Stimulated activated CD4-positive, alpha-beta T cell treated with anti-CD3 and anti-CD28 coated beads, Interleukin-1b, Interleukin-23, amount 100 ng/mL, for 24 hours (primary cell): ENCODE measurements at regions not wholly inside any gene's neighbourhood (a gene's known extent, or its start where the extent isn't known, plus 50 kb on each side); places are given as distances from the start of the nearest gene placed in this dataset.

Source experiments
- DNase-seq, 4 experiments: peaks; one replicate each; pipeline ENCODE4 v3.0.0-alpha.2; 2020; ENCODE audit warnings: low read depth in 4 of 4, low spot score in 1 of 4

DNA sequence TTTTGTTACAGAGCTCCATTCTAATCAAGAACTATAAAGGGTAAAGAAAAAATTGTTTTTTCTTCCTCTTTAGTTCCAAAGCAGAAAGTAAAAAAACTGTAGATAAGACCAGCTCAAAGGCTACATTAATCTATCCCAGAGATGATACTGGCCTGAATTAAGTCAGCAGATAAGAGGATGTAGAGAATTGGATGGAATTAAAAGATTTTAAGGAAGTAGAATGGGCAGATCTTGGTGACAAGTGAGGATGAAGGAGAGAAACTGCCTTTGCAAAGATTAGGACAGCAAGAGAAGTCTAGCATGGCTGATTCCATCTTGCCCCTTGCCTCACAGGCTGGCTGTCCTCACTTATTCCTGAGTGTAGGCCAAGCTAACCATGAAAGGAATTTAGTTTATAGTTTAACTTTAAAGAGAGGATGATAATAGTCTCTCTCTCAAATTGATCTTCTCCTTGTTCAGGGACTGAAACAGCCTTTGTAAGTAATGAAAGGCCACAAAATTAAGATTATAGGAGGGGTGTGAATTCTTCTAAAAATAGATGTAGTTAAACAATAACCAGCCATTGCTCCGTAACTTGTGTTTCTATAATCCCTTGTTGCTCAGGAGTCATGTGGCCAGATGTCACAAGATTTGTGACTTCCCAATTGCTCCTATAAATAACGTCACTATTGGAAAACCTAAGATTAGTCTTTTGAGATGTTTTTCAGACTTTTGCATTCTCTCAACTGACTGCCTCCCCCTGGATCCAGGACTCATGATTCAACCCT, 265.0 kb upstream of the USP24 start:
- DNase-seq, result no peak

DNA sequence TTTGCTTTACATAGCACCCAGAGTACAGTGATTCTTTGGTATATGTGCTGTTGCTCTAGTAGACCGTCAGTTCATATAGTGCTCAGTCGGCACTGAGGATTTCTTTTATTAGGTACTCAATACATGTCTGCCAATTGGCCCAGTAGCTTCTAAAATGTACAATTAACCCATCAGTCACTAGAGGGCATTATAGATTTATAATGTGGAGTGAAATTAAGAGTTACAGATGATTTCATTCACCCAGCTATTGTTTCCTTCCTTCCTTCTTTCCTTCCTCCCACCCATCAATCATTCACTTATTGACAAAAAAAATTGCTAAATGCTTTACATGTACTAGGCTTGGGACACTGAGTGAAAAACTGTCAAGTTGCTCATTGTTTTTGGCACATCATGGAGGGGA, 263.6 kb upstream of the USP24 start:
- DNase-seq, result no peak

- no peak for DNase-seq
Observed at GRCh38 chr1:55477953-55478352, 262.8 kb upstream of the USP24 start.

DNA sequence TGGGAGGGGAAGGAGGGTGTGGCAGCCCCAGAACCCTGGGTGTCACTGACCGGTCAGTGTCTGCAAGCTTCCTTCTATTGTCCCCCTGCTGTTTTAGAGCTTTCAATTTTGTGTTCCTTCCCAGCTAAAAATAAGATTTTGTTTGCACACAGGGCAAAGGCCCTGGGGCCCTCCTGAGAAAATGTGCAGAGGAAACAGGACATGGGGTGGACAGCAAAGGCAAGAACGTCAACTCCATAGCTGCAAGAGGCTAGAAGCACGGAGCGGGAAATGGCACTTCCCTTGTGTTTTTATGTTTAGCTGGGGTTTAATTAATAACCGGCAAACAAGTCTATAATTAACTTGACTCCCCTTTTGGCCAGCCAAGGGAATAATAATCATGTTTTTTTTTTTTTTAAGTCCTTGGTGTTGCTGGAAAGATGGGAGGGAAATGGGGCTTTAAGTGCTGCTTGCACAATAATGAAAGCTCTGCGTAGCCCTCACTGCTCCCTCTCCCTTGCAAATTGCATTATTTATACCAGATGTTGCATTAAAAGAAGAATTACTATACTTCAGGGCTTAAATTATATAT, 261.4 kb upstream of the USP24 start:
- DNase-seq, result no peak

GRCh38 chr1:55474168-55474786, 259.1 kb upstream of the USP24 start:
- no peak for DNase-seq

DNA sequence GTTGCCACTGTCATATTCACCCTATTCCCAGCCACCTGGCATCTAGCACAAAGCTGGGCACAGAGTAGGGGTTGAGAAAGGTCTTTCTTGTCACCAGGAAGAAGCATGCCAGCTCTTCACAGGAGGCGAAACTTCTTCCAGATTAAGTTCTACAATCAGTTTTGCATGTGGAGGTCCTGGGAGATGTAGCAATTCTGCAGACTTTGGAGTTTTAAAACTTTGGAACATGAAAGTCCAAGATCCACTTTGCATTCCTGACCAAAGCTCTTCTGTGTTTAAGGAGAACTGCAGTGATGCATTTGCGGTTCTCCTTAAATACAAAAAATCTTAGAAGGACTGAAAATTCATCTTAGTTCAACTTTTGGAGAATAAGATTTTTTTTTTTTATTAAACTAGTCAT, 258.5 kb upstream of the USP24 start:
- DNase-seq, result no peak

DNA sequence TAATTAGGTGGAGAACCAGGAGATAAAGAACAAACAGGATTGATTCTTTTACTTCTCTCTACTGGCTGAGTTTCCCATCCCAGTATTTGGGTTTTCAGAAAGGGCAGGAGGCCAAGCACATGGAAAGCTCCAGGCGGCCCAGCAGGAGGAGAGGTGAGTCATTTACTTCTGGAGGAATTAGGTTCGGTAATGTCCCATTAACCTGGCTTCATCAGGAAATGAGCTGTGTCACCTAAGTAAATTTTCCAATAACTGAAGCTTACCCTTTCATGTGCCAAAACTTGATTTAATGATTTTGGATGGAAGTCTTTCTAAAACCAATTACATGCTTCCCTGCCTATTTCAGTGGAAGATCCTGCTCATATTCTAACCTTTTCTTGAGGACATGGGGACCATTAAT, 257.6 kb upstream of the USP24 start:
- DNase-seq, result no peak

DNA sequence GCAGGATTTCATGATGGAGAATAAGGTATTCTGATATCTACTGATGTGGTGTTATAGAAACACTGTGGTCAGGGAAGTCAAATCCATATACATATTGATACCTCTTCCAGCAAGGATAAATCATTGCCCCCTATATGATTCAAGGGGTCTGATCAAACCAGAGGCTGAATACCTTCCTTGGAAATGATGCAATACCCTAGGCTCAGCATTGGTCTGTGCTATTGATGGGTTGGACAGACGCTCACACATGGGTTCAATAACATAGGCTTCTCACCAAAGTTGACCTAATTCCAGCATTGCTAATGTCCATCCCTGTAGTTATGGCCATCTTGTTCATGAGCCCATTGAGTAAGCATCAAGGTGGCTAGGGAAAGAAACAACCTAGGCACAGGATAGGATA, 257.0 kb upstream of the USP24 start:
- no peak for DNase-seq

GRCh38 chr1:55468142-55468795, 253.1 kb upstream of the USP24 start:
- no peak for DNase-seq

DNA sequence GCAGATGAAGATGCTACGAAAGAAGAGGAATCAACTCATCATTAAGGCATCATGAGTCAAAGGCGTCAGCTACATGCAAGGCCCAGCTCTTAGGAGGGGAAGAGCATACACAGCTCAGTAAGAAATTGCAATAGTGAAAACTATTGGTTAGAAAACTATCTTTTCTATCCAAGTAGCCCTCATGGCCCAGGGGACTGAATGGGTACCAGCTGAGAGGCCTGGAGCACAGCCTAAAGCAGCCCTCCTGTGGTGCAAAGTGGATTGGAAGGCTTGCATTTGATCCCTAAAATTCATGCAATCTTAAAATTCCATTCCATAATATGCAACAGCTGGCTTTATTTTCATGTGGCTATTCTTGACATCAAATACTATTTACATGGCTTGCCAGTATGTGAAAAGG, 251.8 kb upstream of the USP24 start:
- DNase-seq, result no peak

- DNase-seq, result no peak
Observed at GRCh38 chr1:55466373-55466772, 251.2 kb upstream of the USP24 start.

GRCh38 chr1:55464550-55464949, 249.4 kb upstream of the USP24 start:
- no peak for DNase-seq

GRCh38 chr1:55463814-55464475, 248.8 kb upstream of the USP24 start:
- no peak for DNase-seq

DNA sequence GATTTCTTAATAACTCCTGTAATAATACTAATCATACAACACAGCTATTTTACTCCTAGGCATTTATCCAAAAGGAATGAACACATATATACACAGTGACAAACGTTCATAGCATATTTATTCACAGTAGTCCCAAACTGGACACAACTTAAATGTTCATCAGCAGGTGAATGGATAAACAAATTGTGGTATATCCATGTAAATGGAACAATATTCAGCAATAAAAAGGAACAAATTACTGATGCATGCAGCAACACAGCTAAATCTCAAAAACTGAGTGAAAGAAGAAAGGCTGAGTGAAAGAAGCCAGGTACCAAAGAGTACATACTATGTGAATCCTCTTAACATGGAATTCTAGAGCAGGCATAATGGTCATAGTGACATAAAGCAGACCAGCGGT, 242.7 kb upstream of the USP24 start:
- no peak for DNase-seq

DNA sequence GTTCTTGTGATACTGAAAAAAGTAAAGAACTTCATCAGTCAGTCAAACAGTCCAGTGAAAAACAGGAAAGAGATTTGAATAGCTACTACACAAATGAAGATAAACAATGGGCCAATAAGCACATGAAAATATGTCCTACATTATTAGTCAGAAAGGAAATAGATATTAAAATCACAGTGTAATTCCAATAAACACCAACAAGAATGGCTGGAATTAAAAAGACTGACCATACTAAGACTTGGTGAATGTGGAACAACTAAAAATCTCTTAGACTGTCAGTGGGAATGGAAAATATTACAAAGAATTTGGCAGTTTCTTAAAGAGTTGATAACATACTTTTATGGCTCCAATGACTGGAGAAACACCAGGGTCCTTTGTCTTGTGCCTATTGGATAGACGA, 241.8 kb upstream of the USP24 start:
- DNase-seq, result no peak

GRCh38 chr1:55448261-55448660, 233.1 kb upstream of the USP24 start:
- DNase-seq, result no peak

DNA sequence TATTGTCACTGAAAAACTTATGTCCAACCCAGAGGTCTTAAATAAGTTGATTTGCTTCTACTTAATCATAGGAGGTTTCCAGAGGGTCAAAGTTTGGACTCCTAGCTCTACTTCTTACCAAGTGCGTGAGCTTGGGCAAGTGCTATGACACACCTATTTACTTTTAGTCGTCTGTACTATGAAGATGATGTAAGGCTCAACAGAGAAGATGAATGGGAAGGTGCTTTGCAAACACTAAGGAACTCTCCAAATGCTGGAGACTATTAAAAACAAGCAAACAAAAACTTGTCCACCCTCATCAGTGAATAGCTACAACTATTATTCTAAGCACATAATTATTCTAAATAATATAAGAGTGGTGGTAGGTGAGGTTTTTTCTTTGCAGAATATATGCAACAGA, 232.3 kb upstream of the USP24 start:
- DNase-seq, result no peak

DNA sequence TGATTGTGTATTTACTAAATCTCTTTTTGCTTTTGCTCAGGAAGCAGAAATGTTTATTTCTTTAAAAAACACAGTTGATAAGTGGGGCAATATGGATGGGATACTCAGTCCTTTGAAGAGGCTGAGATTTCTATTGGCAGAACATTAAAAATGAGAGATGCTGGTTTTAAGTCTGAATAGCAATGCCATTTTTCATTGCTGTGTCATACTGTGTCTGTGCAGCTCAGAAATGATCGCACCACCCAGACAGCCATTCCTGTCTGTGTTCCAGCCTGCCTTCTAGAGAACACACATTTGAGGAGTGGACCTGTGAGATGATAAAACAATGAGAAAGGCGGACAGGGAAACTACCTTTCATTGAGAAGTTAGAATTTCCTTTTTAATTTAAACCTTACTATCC, 231.2 kb upstream of the USP24 start:
- DNase-seq, result no peak

GRCh38 chr1:55445416-55445815, 230.3 kb upstream of the USP24 start:
- no peak for DNase-seq

DNA sequence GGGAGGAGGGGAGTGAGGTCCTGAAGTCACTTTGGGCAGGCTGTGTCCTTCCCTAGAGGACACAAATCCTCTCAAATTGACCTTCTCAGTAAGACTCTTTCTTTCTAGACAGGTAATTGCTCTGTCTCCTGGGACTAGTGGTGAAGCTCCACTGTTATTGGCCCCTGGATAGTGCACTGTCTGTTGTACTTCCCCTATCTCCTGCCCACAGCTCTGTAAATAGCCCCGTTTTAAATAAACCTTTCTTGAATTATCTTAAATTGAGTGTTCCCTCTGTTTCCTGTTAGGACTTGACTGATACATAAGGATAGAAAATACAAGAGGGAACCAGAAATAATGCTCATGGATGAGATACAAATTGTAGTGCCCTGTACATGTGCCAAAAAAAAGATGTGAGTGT, 229.5 kb upstream of the USP24 start:
- no peak for DNase-seq

DNA sequence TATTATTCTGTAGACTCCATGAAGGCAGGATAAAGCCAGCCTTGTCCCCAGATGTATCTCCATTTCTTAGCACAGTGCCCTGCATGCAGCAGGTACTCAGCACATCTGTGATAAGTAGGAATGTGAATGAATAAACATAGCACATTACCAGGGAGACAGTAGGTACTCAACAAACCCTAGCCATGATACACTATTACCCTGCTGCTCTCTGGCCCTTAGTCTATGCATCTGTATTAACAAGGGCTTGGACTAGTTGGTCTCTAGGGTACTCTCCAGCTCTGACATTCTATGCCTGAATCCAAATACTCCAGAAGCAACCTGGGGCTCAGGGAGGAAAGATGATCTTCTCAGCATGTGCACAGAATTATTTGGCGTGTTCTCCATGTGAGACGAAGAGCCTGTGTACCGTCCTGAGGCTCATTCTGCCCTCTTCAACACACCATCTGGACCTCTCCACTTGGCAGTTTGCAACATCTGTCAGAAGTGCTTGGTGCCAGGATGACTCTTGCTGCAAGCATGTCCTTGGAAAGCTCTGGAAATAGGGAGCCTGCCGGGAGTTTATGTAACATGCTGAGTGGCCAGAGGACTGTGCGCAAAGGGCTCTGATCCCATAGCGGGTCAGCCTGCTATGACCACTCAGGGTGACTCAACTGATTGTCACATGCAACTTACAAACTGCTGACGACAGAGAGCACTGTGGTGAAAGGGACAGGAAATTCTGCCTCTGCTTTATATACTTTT, 228.2 kb upstream of the USP24 start:
- no peak for DNase-seq
